ENCODE measurements at regions not wholly inside any gene's neighbourhood (a gene's known extent, or its start where the extent isn't known, plus 50 kb on each side); places are given as distances from the start of the nearest gene placed in this dataset.

GRCh38 chr3:177519588-177519987 is 322.3 kb upstream of the TBL1XR1 start:
- TF ChIP-seq POLR2A (IDR thresholded peaks at IDR 0.05) = no peak
- no peak for TF ChIP-seq CTCF (IDR thresholded peaks at IDR 0.05)
